ENCODE measurements at regions not wholly inside any gene's neighbourhood (a gene's known extent, or its start where the extent isn't known, plus 50 kb on each side); places are given as distances from the start of the nearest gene placed in this dataset.
"Not testable (repeated sequence)": the region's sequence is repeated elsewhere in the genome, so short reads cannot be mapped to it uniquely, and the experiment has no call there.

DNA sequence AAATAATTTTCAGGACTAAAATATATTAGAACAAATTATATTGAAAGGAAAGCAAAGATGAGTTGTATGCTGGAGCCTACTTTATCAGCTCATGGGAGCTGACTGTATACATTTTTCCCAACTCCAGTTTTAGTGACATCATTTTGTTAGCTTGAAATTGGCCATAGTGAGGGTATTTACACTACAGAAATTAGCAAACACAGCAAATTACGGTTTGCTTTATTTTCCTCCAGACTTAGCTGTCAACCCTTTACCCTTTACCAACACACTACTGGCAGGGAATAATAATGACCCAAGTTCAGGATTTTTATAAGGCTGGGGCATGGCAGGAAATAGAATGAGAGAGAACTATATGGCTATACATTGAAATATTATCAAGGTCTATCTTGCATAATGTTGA is 120.3 kb upstream of the PRSS1 start:
- BruUV-seq (replicated peaks): no TSS peak
- H4K20me1 ChIP-seq (ENCODE audit: insufficient read depth): no peaks in the 10 kb centered on the region
- H3K4me2 ChIP-seq (ENCODE audit: low read length): no peak overlapping the region
- H2AFZ ChIP-seq (ENCODE audit: low read depth, low read length, poor library complexity, severe bottlenecking): no peak overlapping the region
- DNase-seq (ENCODE audit: low read depth, low spot score) (no peak), ATAC-seq (no peak)
- intact Hi-C loops (cut with micrococcal nuclease): no loop called here
- no peaks in the 10 kb centered on the region for H3K36me3 ChIP-seq (ENCODE audit: control insufficient read depth in 1 of 2, insufficient read depth in 2 of 2, low read length in 2 of 2)
- ChIA-PET CTCF (interaction anchor here (1.2 to 1.3 kb wide), 2 partner anchors 94 to 154 kb away, joined by 3 to 7 read pairs; no protein-coding TSS in a partner anchor), POLR2A (no interaction called here), RAD21 (ENCODE audit: low non-redundant PET in 1 of 2, low total read pairs in 2 of 2, uncharacterized antibody in 2 of 2, unreplicated experiment in 2 of 2) (no interaction called here)
- no peaks in the 10 kb centered on the region for H3K79me2 ChIP-seq (ENCODE audit: insufficient read depth, low read length)
- peaks cover 0 to 7% of the 10 kb centered on the region in 2 experiments; a peak in 1 of 4 replicates for H3K4me1 ChIP-seq (ENCODE audit: control insufficient read depth in 1 of 2, insufficient read depth in 2 of 2, low read length in 2 of 2)
- H3K27me3 ChIP-seq (ENCODE audit: insufficient read depth, low read length): no peaks in the 10 kb centered on the region
- H3K4me3 ChIP-seq (replicated peaks in 1 of 2; ENCODE audit: low read depth in 1 of 2, low read length in 2 of 2): no peak overlapping the region
- TF ChIP-seq TCF7L2 (IDR thresholded peaks at IDR 0.05; ENCODE audit: borderline replicate concordance, extremely low read depth, insufficient read depth, insufficient read length) (no peak), CBX3 (IDR thresholded peaks at IDR 0.05; ENCODE audit: low read depth) (no peak), FOSL1 (IDR thresholded peaks at IDR 0.05; ENCODE audit: low read depth) (no peak), POLR2AphosphoS5 (IDR thresholded peaks at IDR 0.05; ENCODE audit: low read depth, low read length) (no peak)
- TF ChIP-seq, protein P1, sequence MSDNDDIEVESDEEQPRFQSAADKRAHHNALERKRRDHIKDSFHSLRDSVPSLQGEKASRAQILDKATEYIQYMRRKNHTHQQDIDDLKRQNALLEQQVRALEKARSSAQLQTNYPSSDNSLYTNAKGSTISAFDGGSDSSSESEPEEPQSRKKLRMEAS (IDR thresholded peaks at IDR 0.05): no peak
- TF ChIP-seq, protein P2, sequence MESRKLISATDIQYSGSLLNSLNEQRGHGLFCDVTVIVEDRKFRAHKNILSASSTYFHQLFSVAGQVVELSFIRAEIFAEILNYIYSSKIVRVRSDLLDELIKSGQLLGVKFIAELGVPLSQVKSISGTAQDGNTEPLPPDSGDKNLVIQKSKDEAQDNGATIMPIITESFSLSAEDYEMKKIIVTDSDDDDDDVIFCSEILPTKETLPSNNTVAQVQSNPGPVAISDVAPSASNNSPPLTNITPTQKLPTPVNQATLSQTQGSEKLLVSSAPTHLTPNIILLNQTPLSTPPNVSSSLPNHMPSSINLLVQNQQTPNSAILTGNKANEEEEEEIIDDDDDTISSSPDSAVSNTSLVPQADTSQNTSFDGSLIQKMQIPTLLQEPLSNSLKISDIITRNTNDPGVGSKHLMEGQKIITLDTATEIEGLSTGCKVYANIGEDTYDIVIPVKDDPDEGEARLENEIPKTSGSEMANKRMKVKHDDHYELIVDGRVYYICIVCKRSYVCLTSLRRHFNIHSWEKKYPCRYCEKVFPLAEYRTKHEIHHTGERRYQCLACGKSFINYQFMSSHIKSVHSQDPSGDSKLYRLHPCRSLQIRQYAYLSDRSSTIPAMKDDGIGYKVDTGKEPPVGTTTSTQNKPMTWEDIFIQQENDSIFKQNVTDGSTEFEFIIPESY (IDR thresholded peaks at IDR 0.05; ENCODE audit: extremely low read depth, insufficient replicate concordance, low read length): no peak
- H3K27ac ChIP-seq (ENCODE audit: low read depth, low read length): no peak overlapping the region
- H3K9ac ChIP-seq (ENCODE audit: low read length): no peak overlapping the region
- H3K9me3 ChIP-seq (ENCODE audit: control insufficient read depth in 1 of 2, insufficient read depth in 1 of 2, low read depth in 1 of 2, low read length in 2 of 2): no peaks in the 10 kb centered on the region
- no peaks in the 10 kb centered on the region for H3K9me2 ChIP-seq (ENCODE audit: insufficient read depth)

DNA sequence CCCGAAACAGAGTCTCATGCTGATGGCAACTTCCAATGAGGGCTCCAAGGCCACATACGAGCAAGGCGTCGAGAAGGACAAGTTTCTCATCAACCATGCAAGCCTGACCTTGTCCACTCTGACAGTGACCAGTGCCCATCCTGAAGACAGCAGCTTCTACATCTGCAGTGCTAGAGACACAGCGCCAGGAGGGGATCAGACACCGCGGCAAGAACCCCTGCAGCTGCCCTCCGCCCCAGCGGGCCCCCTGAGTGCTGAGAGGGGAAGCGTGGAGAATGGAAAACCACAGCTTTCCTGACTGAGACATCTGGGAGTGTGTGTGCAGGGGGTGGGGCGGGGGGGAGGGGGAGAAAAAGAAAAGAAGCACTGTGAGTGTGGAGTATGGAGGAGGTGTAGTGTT is 122.0 kb upstream of the PRSS1 start:
- H3K36me3 ChIP-seq (ENCODE audit: control insufficient read depth in 1 of 2, insufficient read depth in 2 of 2, low read length in 2 of 2); ATAC-seq; BruUV-seq (replicated peaks); H2AFZ ChIP-seq (ENCODE audit: low read depth, low read length, poor library complexity, severe bottlenecking); H3K9me3 ChIP-seq (ENCODE audit: control insufficient read depth in 1 of 2, insufficient read depth in 1 of 2, low read depth in 1 of 2, low read length in 2 of 2); H3K9me2 ChIP-seq (ENCODE audit: insufficient read depth); H4K20me1 ChIP-seq (ENCODE audit: insufficient read depth); H3K9ac ChIP-seq (ENCODE audit: low read length); RAD21 ChIA-PET (ENCODE audit: low non-redundant PET in 1 of 2, low total read pairs in 2 of 2, uncharacterized antibody in 2 of 2, unreplicated experiment in 2 of 2); H3K4me2 ChIP-seq (ENCODE audit: low read length); H3K27ac ChIP-seq (ENCODE audit: low read depth, low read length); intact Hi-C loops (cut with micrococcal nuclease); H3K27me3 ChIP-seq (ENCODE audit: insufficient read depth, low read length); H3K79me2 ChIP-seq (ENCODE audit: insufficient read depth, low read length); DNase-seq (ENCODE audit: low read depth, low spot score); H3K4me3 ChIP-seq (replicated peaks in 1 of 2; ENCODE audit: low read depth in 1 of 2, low read length in 2 of 2); POLR2A ChIA-PET; H3K4me1 ChIP-seq (ENCODE audit: control insufficient read depth in 1 of 2, insufficient read depth in 2 of 2, low read length in 2 of 2): not testable (repeated sequence)
- CTCF ChIA-PET: interaction anchor here (1.5 kb wide), 1 partner anchor 156 kb away, joined by 4 read pairs; no protein-coding TSS in a partner anchor

Measured in HCT116 (cell line).